Neural progenitor cell (in vitro differentiated cells): ENCODE measurements at regions not wholly inside any gene's neighbourhood (a gene's known extent, or its start where the extent isn't known, plus 50 kb on each side); places are given as distances from the start of the nearest gene placed in this dataset.
A peak's percentile ranks its signal among the peaks of the same experiment; 100 is the strongest.

Experiments
- DNase-seq: peaks from one replicate; pipeline ENCODE4 v3.0.0-alpha.2; 2016; ENCODE audit warnings: low spot score
- H2AFZ ChIP-seq: fragments of 200-600 bp; sonication (generic); replicated peaks from 2 replicates; pipeline ENCODE4 v1.6.1; 2016; ENCODE audit warnings: antibody characterized with exemption
- H3F3A ChIP-seq: fragments of 200-600 bp; sonication (generic); 2 replicates; pipeline ENCODE4 v1.6.1; 2016; ENCODE audit warnings: antibody characterized with exemption, low read depth
- H3K27ac ChIP-seq: fragments of 200-600 bp; sonication (generic); 2 replicates; pipeline ENCODE4 v1.5.1; 2016; ENCODE audit warnings: mild to moderate bottlenecking
- H3K27me3 ChIP-seq: fragments of 200-600 bp; sonication (generic); 2 replicates; pipeline ENCODE4 v1.6.1; 2016; ENCODE audit warnings: mild to moderate bottlenecking, moderate library complexity
- H3K36me3 ChIP-seq: fragments of 200-600 bp; sonication (generic); 2 replicates; pipeline ENCODE4 v1.5.1; 2016
- H3K4me1 ChIP-seq: fragments of 200-600 bp; sonication (generic); 2 replicates; pipeline ENCODE4 v1.6.1; 2016; ENCODE audit warnings: mixed run types
- H3K4me2 ChIP-seq: fragments of 200-600 bp; sonication (generic); 2 replicates; pipeline ENCODE4 v1.6.1; 2016
- H3K4me3 ChIP-seq: fragments of 200-600 bp; sonication (generic); 2 replicates; pipeline ENCODE4 v1.5.1; 2016
- H3K79me2 ChIP-seq: fragments of 200-600 bp; sonication (generic); 2 replicates; pipeline ENCODE4 v1.6.1; 2016; ENCODE audit warnings: low read depth
- H3K9ac ChIP-seq: fragments of 200-600 bp; sonication (generic); 2 replicates; pipeline ENCODE4 v1.6.1; 2016
- H3K9me3 ChIP-seq: fragments of 200-600 bp; sonication (generic); 2 replicates; pipeline ENCODE4 v1.5.1; 2016; ENCODE audit warnings: low read depth
- H4K20me1 ChIP-seq: fragments of 200-600 bp; sonication (generic); 2 replicates; pipeline ENCODE4 v1.6.1; 2016; ENCODE audit warnings: low read depth
- H3K27ac Mint-ChIP-seq: 3 replicates; pipeline ENCODE4 v1.8.0; 2021; ENCODE audit warnings: mixed read lengths
- H3K27me3 Mint-ChIP-seq: 2 replicates; pipeline ENCODE4 v1.8.0; 2022; ENCODE audit warnings: low read depth, mild to moderate bottlenecking, inconsistent platforms, moderate library complexity, mixed read lengths; ENCODE audit not compliant: insufficient read depth
- H3K36me3 Mint-ChIP-seq: 3 replicates; pipeline ENCODE4 v1.8.0; 2021; ENCODE audit warnings: mixed read lengths
- H3K4me1 Mint-ChIP-seq: 3 replicates; pipeline ENCODE4 v1.8.0; 2021; ENCODE audit warnings: mixed read lengths
- H3K4me3 Mint-ChIP-seq: 3 replicates; pipeline ENCODE4 v1.8.0; 2021; ENCODE audit warnings: mild to moderate bottlenecking, moderate library complexity, mixed read lengths
- H3K9me3 Mint-ChIP-seq: 3 replicates; pipeline ENCODE4 v1.8.0; 2020; ENCODE audit warnings: mixed read lengths
- EZH2 ChIP-seq: fragments of 200-600 bp; sonication (generic); IDR thresholded peaks from 2 replicates; pipeline ENCODE4 v1.6.1; 2017; ENCODE audit warnings: antibody characterized with exemption, mild to moderate bottlenecking, moderate library complexity
- EZH2phosphoT487 ChIP-seq: fragments of 200-600 bp; sonication (generic); IDR thresholded peaks from 2 replicates; pipeline ENCODE4 v1.6.1; 2017; ENCODE audit warnings: antibody characterized with exemption
- TF ChIP-seq, protein P1 (sequence below): fragments of 200-600 bp; sonication (generic); IDR thresholded peaks from 2 replicates; pipeline ENCODE4 v1.5.1; 2017; ENCODE audit warnings: antibody characterized with exemption, mild to moderate bottlenecking

DNA sequence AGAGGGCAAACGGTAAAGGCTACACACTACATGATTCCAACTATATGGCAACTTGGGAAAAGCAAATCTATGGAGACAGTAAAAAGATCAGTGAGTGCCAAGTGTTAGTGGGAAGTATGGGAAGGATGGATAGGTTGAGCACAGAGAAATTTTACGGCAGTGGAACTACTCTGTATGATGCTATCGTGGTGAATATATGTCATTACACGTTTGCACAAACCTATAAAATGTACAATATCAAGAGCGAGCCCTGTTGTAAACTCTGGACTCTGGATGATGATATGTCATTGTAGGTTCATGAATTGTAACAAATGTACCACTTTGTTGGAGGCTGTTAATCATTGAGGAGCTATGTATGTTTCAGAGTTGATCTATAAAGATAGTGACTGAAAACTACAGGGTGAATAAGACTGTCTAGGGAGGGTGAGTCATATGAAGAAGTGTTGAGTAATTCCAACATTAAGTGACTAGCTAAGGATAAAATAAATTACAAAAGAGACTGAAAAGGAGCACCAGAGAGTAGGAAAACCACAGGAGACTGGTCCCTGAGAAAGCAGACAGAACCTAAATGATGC lies 349.2 kb upstream of the LMO3 start:
- H3K4me3 Mint-ChIP-seq = no peak overlapping the region
- no peaks in the 10 kb centered on the region for H3K27me3 Mint-ChIP-seq
- Histone ChIP-seq H3K4me1 (peaks cover 7% of the 10 kb centered on the region), H3K79me2 (no peaks in the 10 kb centered on the region), H3K27me3 (no peaks in the 10 kb centered on the region), H3F3A (peaks cover 6% of the 10 kb centered on the region), H3K27ac (no peak overlapping the region), H2AFZ (no peak overlapping the region), H3K36me3 (no peaks in the 10 kb centered on the region), H3K9me3 (no peaks in the 10 kb centered on the region), H3K9ac (no peak overlapping the region), H3K4me3 (no peak overlapping the region), H3K4me2 (no peak overlapping the region), H4K20me1 (no peaks in the 10 kb centered on the region)
- DNase-seq = no peak
- TF ChIP-seq EZH2phosphoT487 (no peak), EZH2 (no peak)
- TF ChIP-seq, protein P1, sequence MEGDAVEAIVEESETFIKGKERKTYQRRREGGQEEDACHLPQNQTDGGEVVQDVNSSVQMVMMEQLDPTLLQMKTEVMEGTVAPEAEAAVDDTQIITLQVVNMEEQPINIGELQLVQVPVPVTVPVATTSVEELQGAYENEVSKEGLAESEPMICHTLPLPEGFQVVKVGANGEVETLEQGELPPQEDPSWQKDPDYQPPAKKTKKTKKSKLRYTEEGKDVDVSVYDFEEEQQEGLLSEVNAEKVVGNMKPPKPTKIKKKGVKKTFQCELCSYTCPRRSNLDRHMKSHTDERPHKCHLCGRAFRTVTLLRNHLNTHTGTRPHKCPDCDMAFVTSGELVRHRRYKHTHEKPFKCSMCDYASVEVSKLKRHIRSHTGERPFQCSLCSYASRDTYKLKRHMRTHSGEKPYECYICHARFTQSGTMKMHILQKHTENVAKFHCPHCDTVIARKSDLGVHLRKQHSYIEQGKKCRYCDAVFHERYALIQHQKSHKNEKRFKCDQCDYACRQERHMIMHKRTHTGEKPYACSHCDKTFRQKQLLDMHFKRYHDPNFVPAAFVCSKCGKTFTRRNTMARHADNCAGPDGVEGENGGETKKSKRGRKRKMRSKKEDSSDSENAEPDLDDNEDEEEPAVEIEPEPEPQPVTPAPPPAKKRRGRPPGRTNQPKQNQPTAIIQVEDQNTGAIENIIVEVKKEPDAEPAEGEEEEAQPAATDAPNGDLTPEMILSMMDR = no peak
- H3K27ac Mint-ChIP-seq = no peak overlapping the region
- peaks cover 7% of the 10 kb centered on the region for H3K4me1 Mint-ChIP-seq
- H3K9me3 Mint-ChIP-seq = no peaks in the 10 kb centered on the region
- no peaks in the 10 kb centered on the region for H3K36me3 Mint-ChIP-seq

DNA sequence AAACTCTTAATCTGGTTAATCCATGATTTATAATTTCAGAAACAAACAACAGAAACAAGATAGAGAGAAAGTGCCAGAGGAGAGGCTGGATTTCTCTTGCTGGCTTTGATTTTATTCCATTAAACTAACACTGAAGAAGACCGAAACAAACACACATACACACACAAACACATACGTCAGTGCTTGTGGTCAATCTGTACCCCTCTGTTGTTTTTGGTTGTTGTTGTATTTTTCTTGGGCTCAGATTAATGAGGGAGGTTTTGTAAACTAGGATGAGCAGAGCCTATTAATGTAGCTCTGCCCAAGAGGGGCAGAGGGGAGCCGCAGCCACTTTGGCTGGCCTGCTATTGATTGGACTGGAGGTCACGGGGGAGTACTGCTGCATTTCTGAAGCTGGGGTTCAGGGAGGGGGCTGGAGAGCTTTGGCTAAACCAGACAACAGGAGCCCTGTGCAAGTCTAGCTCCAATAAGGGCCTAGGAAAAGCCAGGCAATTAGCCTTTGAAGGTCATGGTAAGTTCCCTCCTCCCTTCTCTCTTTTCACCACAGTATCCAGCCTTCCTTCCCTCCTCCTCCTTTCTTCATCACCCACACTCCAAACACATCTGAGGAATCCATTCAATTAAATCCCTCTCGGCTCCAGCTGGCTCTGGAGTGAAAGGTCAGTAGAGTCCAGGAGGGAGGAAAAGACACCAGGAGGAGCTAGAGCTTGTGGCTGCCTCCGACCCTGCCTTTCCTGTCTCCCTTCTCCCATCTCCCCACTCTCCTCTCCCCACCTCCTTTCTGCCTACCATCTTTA lies 344.1 kb upstream of the LMO3 start:
- Histone ChIP-seq H3K4me2 (peak overlapping the region; percentile 45), H4K20me1 (no peaks in the 10 kb centered on the region), H3K4me1 (peaks cover 22% of the 10 kb centered on the region), H3K27me3 (no peaks in the 10 kb centered on the region), H3K36me3 (no peaks in the 10 kb centered on the region), H3F3A (peaks cover 17% of the 10 kb centered on the region), H2AFZ (no peak overlapping the region), H3K79me2 (no peaks in the 10 kb centered on the region), H3K9ac (no peak overlapping the region), H3K9me3 (no peaks in the 10 kb centered on the region), H3K4me3 (no peak overlapping the region), H3K27ac (no peak overlapping the region)
- no peaks in the 10 kb centered on the region for H3K36me3 Mint-ChIP-seq
- TF ChIP-seq, protein P1 = peak; percentile 38
- TF ChIP-seq EZH2phosphoT487 = no peak
- no peaks in the 10 kb centered on the region for H3K9me3 Mint-ChIP-seq
- H3K4me3 Mint-ChIP-seq = no peak overlapping the region
- H3K4me1 Mint-ChIP-seq = peaks cover 22% of the 10 kb centered on the region
- H3K27ac Mint-ChIP-seq = peak overlapping the region; percentile 26
- no peaks in the 10 kb centered on the region for H3K27me3 Mint-ChIP-seq
- DNase-seq = peak; percentile 76

DNA sequence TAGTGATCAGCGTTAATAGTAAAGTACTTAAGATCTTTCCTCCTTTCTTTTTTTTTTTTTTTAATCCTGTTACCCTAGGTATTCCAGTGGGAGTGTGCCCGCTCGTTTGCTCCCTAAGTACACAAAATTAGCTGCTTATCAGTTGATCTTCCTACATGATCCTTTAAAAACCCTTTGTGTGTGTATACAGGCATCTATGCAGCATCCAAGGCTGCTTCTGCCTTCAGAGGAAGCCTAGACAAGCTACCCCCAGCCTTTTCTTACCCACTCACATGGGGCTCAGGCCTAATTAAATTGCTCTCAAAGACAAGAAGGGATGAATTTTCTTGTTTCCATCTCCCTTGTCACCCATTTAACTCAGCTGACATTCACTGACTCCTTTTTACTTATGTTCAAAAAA lies 343.4 kb upstream of the LMO3 start:
- peaks cover 22% of the 10 kb centered on the region for H3K4me1 Mint-ChIP-seq
- no peaks in the 10 kb centered on the region for H3K9me3 Mint-ChIP-seq
- H3K27me3 Mint-ChIP-seq = no peaks in the 10 kb centered on the region
- Histone ChIP-seq H3K36me3 (no peaks in the 10 kb centered on the region), H3K9ac (no peak overlapping the region), H3K27me3 (no peaks in the 10 kb centered on the region), H3K4me3 (no peak overlapping the region), H3F3A (peaks cover 17% of the 10 kb centered on the region), H4K20me1 (no peaks in the 10 kb centered on the region), H3K4me1 (peaks cover 24% of the 10 kb centered on the region), H3K9me3 (no peaks in the 10 kb centered on the region), H3K27ac (no peak overlapping the region), H3K4me2 (peak overlapping the region; percentile 45), H2AFZ (no peak overlapping the region), H3K79me2 (no peaks in the 10 kb centered on the region)
- H3K36me3 Mint-ChIP-seq = no peaks in the 10 kb centered on the region
- peak overlapping the region; percentile 26 for H3K27ac Mint-ChIP-seq
- TF ChIP-seq, protein P1 = no peak
- TF ChIP-seq EZH2 (no peak), EZH2phosphoT487 (no peak)
- peak; percentile 36 for DNase-seq
- H3K4me3 Mint-ChIP-seq = no peak overlapping the region
